Calu3 (cell line): ENCODE measurements at regions not wholly inside any gene's neighbourhood (a gene's known extent, or its start where the extent isn't known, plus 50 kb on each side); places are given as distances from the start of the nearest gene placed in this dataset.

Experiments
- BruUV-seq: library from RNA; stranded (reverse); fragments of 400-500 nt; replicated peaks from 2 replicates; lab custom pipeline; 2021; lab: Mats Ljungman, UMichigan
- CTCF ChIA-PET: fragments of 300-600 bp; sonication (Branson Sonifier 250); formaldehyde crosslinking; loops from one replicate; lab custom pipeline; 2022; ENCODE audit warnings: antibody characterized with exemption; lab: Charles Lee
- DNase-seq: peaks from one replicate; pipeline ENCODE4 v3.0.0; 2022
- H3K27ac Mint-ChIP-seq: one replicate; pipeline ENCODE4 v1.8.0; 2022; ENCODE audit warnings: mixed read lengths; ENCODE audit not compliant: unreplicated experiment
- H3K27me3 Mint-ChIP-seq: one replicate; pipeline ENCODE4 v1.8.0; 2022; ENCODE audit warnings: mixed read lengths; ENCODE audit not compliant: unreplicated experiment
- H3K36me3 Mint-ChIP-seq: one replicate; pipeline ENCODE4 v1.8.0; 2022; ENCODE audit warnings: mild to moderate bottlenecking, moderate library complexity, mixed read lengths; ENCODE audit not compliant: insufficient read depth, unreplicated experiment
- H3K4me1 Mint-ChIP-seq: one replicate; pipeline ENCODE4 v1.8.0; 2022; ENCODE audit warnings: mild to moderate bottlenecking, low read depth, mixed read lengths; ENCODE audit not compliant: unreplicated experiment
- H3K4me3 Mint-ChIP-seq: one replicate; pipeline ENCODE4 v1.8.0; 2022; ENCODE audit warnings: mild to moderate bottlenecking, low read depth, moderate library complexity, mixed read lengths; ENCODE audit not compliant: unreplicated experiment
- H3K9me3 Mint-ChIP-seq: one replicate; pipeline ENCODE4 v1.8.0; 2022; ENCODE audit warnings: low read depth, mixed read lengths; ENCODE audit not compliant: unreplicated experiment
- CTCF ChIP-seq: fragments of 200-600 bp; IDR thresholded peaks from one replicate; pipeline ENCODE4 v1.8.0; 2022; ENCODE audit warnings: antibody characterized with exemption; ENCODE audit not compliant: unreplicated experiment
- intact Hi-C: fragments of 100-400 bp; cut with micrococcal nuclease; formaldehyde crosslinking; loops from one replicate; pipeline ENCODE4 v1.10.0; 2022; ENCODE audit not compliant: unreplicated experiment

- Mint-ChIP-seq H3K4me1 (no peaks in the 10 kb centered on the region), H3K27me3 (no peaks in the 10 kb centered on the region)
Measured at GRCh38 chr19:32197896-32198882, 147.2 kb upstream of the ZNF507 start.

DNA sequence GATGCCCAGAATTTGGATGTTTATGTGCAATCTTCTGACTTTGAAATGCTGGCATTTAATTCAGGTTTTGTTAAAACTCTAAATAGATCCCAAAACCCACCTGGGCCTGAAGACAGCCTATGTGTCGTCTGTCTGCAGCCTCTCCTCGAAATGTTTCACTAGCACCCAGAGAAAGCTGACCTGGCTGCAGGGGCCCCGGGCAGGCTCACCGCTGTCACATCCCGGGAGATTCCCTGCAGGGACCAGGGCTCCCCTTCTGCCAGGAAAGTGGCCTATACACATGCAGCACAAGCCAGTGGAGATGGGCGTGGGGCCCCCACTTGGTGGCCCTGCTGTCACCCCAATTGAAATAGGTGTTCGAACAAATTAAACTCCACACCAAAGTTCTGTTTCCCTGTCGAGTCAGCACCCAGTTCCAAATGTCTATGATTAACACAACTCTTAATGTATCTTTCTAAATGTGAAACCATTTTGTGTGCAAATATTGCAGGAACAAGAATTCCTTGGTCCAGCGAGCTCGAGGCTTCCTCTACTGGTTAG, 145.8 kb upstream of the ZNF507 start:
- no peak for DNase-seq
- no peak overlapping the region for H3K4me3 Mint-ChIP-seq
- BruUV-seq: no TSS peak
- intact Hi-C loops: no loop called here
- no peaks in the 10 kb centered on the region for H3K9me3 Mint-ChIP-seq
- no peaks in the 10 kb centered on the region for H3K27me3 Mint-ChIP-seq
- H3K4me1 Mint-ChIP-seq: no peaks in the 10 kb centered on the region
- CTCF ChIA-PET: no interaction called here
- H3K27ac Mint-ChIP-seq: no peak overlapping the region
- TF ChIP-seq CTCF: no peak
- no peaks in the 10 kb centered on the region for H3K36me3 Mint-ChIP-seq

More at GRCh38 chr19:32197896-32198882, 147.2 kb upstream of the ZNF507 start:
- H3K4me3 Mint-ChIP-seq: no peak overlapping the region
- H3K9me3 Mint-ChIP-seq: peaks cover 3% of the 10 kb centered on the region
- intact Hi-C loops: no loop called here
- CTCF ChIA-PET: no interaction called here
- H3K36me3 Mint-ChIP-seq: no peaks in the 10 kb centered on the region
- BruUV-seq: no TSS peak
- TF ChIP-seq CTCF: no peak
- no peak overlapping the region for H3K27ac Mint-ChIP-seq
- no peak for DNase-seq

- BruUV-seq: no TSS peak
- no peak for DNase-seq
- Mint-ChIP-seq H3K27ac (no peak overlapping the region), H3K9me3 (no peaks in the 10 kb centered on the region), H3K27me3 (no peaks in the 10 kb centered on the region), H3K36me3 (no peaks in the 10 kb centered on the region), H3K4me3 (no peak overlapping the region), H3K4me1 (no peaks in the 10 kb centered on the region)
- no peak for TF ChIP-seq CTCF
- intact Hi-C loops: no loop called here
- CTCF ChIA-PET: no interaction called here
Measured at GRCh38 chr19:32200312-32201038, 144.9 kb upstream of the ZNF507 start.

GRCh38 chr19:32201211-32201610, 144.2 kb upstream of the ZNF507 start:
- BruUV-seq: no TSS peak
- no peaks in the 10 kb centered on the region for H3K9me3 Mint-ChIP-seq
- no peaks in the 10 kb centered on the region for H3K36me3 Mint-ChIP-seq
- no peak overlapping the region for H3K4me3 Mint-ChIP-seq
- intact Hi-C loops: no loop called here
- no peaks in the 10 kb centered on the region for H3K4me1 Mint-ChIP-seq
- TF ChIP-seq CTCF: no peak
- CTCF ChIA-PET: interaction anchor here (0.6 kb wide), 1 partner anchor 836 kb away, joined by 3 read pairs; no protein-coding TSS in a partner anchor
- DNase-seq: no peak
- no peaks in the 10 kb centered on the region for H3K27me3 Mint-ChIP-seq
- H3K27ac Mint-ChIP-seq: no peak overlapping the region
